H9 (cell line): ENCODE measurements at regions not wholly inside any gene's neighbourhood (a gene's known extent, or its start where the extent isn't known, plus 50 kb on each side); places are given as distances from the start of the nearest gene placed in this dataset.

Experiments used
- DNase-seq: peaks from one replicate; pipeline ENCODE4 v3.0.0-alpha.2; 2017
- H2AFZ ChIP-seq: one replicate; pipeline ENCODE4 v1.6.1; 2013; ENCODE audit warnings: mild to moderate bottlenecking, low read length, control low read depth, moderate library complexity
- H2AK5ac ChIP-seq: 2 replicates; pipeline ENCODE4 v1.6.1; 2013; ENCODE audit warnings: low read length, control low read depth, mixed read lengths; ENCODE audit not compliant: insufficient read length
- H2BK120ac ChIP-seq: one replicate; pipeline ENCODE4 v1.6.1; 2013; ENCODE audit warnings: low read depth, mild to moderate bottlenecking, low read length, control low read depth, inconsistent platforms; ENCODE audit not compliant: poor library complexity, severe bottlenecking
- H2BK12ac ChIP-seq: 2 replicates; pipeline ENCODE4 v1.6.1; 2013; ENCODE audit warnings: low read length, control low read depth, mixed read lengths, low read depth; ENCODE audit not compliant: insufficient read length
- H2BK15ac ChIP-seq: 2 replicates; pipeline ENCODE4 v1.6.1; 2013; ENCODE audit warnings: low read depth, low read length, control low read depth
- H2BK20ac ChIP-seq: one replicate; pipeline ENCODE4 v1.6.1; 2013; ENCODE audit warnings: low read depth, mild to moderate bottlenecking, low read length, control low read depth, inconsistent platforms; ENCODE audit not compliant: poor library complexity, severe bottlenecking
- H2BK5ac ChIP-seq: 2 replicates; pipeline ENCODE4 v1.6.1; 2013; ENCODE audit warnings: low read length, control low read depth, mixed read lengths; ENCODE audit not compliant: insufficient read length
- H3K14ac ChIP-seq: 2 replicates; pipeline ENCODE4 v1.6.1; 2013; ENCODE audit warnings: low read length, control low read depth; ENCODE audit not compliant: insufficient read depth
- H3K18ac ChIP-seq: 2 replicates; pipeline ENCODE4 v1.6.1; 2013; ENCODE audit warnings: low read depth, mild to moderate bottlenecking, mixed read lengths, low read length, control low read depth; ENCODE audit not compliant: insufficient read length
- H3K23ac ChIP-seq: 2 replicates; pipeline ENCODE4 v1.6.1; 2013; ENCODE audit warnings: low read length, control low read depth, mixed read lengths, low read depth; ENCODE audit not compliant: insufficient read length
- H3K23me2 ChIP-seq: 2 replicates; pipeline ENCODE4 v1.6.1; 2013; ENCODE audit warnings: low read depth, mild to moderate bottlenecking, mixed read lengths, low read length, control low read depth; ENCODE audit not compliant: insufficient read length, poor library complexity, severe bottlenecking
- H3K27ac ChIP-seq: 2 replicates; pipeline ENCODE4 v1.5.1; 2013; ENCODE audit warnings: low read length, control low read depth, mixed read lengths, low read depth; ENCODE audit not compliant: insufficient read length
- H3K27me3 ChIP-seq: 2 replicates; pipeline ENCODE4 v1.6.1; 2013; ENCODE audit warnings: low read length, control low read depth, inconsistent platforms; ENCODE audit not compliant: insufficient read depth
- H3K4ac ChIP-seq: 2 replicates; pipeline ENCODE4 v1.6.1; 2013; ENCODE audit warnings: low read depth, mild to moderate bottlenecking, control low read depth, inconsistent platforms, low read length, moderate library complexity
- H3K4me1 ChIP-seq: 2 replicates; pipeline ENCODE4 v1.6.1; 2013; ENCODE audit warnings: low read length, control low read depth, inconsistent platforms; ENCODE audit not compliant: insufficient read depth
- H3K4me2 ChIP-seq: 2 replicates; pipeline ENCODE4 v1.6.1; 2013; ENCODE audit warnings: low read length, control low read depth, mixed read lengths; ENCODE audit not compliant: insufficient read length, insufficient read depth
- H3K56ac ChIP-seq: 2 replicates; pipeline ENCODE4 v1.6.1; 2013; ENCODE audit warnings: low read depth, mild to moderate bottlenecking, mixed read lengths, low read length, control low read depth; ENCODE audit not compliant: insufficient read length
- H3K79me1 ChIP-seq: 2 replicates; pipeline ENCODE4 v1.6.1; 2013; ENCODE audit warnings: low read depth, mild to moderate bottlenecking, moderate library complexity, low read length, control low read depth, inconsistent platforms; ENCODE audit not compliant: insufficient read depth, poor library complexity, severe bottlenecking
- H3K79me2 ChIP-seq: 2 replicates; pipeline ENCODE4 v1.6.1; 2013; ENCODE audit warnings: low read length, control low read depth, inconsistent platforms; ENCODE audit not compliant: insufficient read depth
- H3K9ac ChIP-seq: 2 replicates; pipeline ENCODE4 v1.6.1; 2013; ENCODE audit warnings: low read length, control low read depth, mixed read lengths; ENCODE audit not compliant: insufficient read length; ENCODE audit errors: extremely low read depth
- H3K9me3 ChIP-seq: one replicate; pipeline ENCODE4 v1.6.1; 2013; ENCODE audit warnings: low read depth, low read length, inconsistent platforms; ENCODE audit not compliant: control insufficient read depth
- H3T11ph ChIP-seq: one replicate; pipeline ENCODE4 v1.6.1; 2013; ENCODE audit warnings: mild to moderate bottlenecking, low read length, control low read depth, inconsistent platforms
- H4K20me1 ChIP-seq: one replicate; pipeline ENCODE4 v1.6.1; 2013; ENCODE audit not compliant: control insufficient read depth, insufficient read length, insufficient read depth
- H4K5ac ChIP-seq: 2 replicates; pipeline ENCODE4 v1.6.1; 2013; ENCODE audit warnings: low read depth, mild to moderate bottlenecking, mixed read lengths, low read length, control low read depth; ENCODE audit not compliant: insufficient read length
- H4K8ac ChIP-seq: replicated peaks from 2 replicates; pipeline ENCODE4 v1.6.1; 2013; ENCODE audit warnings: low read length, control low read depth, mixed read lengths, low read depth; ENCODE audit not compliant: insufficient read length
- H4K91ac ChIP-seq: 2 replicates; pipeline ENCODE4 v1.6.1; 2013; ENCODE audit warnings: low read depth, mild to moderate bottlenecking, moderate library complexity, mixed read lengths, low read length, control low read depth; ENCODE audit not compliant: insufficient read length
- H3K27ac Mint-ChIP-seq, 3 experiments: 2 replicates in 2 of 3; 3 replicates in 1 of 3; pipeline ENCODE4 v1.8.0; 2020 to 2021; ENCODE audit warnings: mixed read lengths in 3 of 3, mild to moderate bottlenecking in 1 of 3, moderate library complexity in 1 of 3
- H3K27me3 Mint-ChIP-seq: 2 replicates; pipeline ENCODE4 v1.8.0; 2021; ENCODE audit warnings: low read depth, mild to moderate bottlenecking, moderate library complexity, mixed read lengths
- H3K36me3 Mint-ChIP-seq, 3 experiments: 2 replicates in 2 of 3; 3 replicates in 1 of 3; pipeline ENCODE4 v1.8.0; 2020 to 2021; ENCODE audit warnings: low read depth in 3 of 3, mixed read lengths in 3 of 3; ENCODE audit not compliant: insufficient read depth in 1 of 3
- H3K4me1 Mint-ChIP-seq, 2 experiments: 2 replicates each; pipeline ENCODE4 v1.8.0; 2020; ENCODE audit warnings: mixed read lengths in 2 of 2
- H3K4me3 Mint-ChIP-seq, 2 experiments: 2 replicates in 1 of 2; 3 replicates in 1 of 2; pipeline ENCODE4 v1.8.0; 2020 to 2021; ENCODE audit warnings: mild to moderate bottlenecking in 2 of 2, mixed read lengths in 2 of 2, moderate library complexity in 1 of 2
- H3K9me3 Mint-ChIP-seq, 2 experiments: 2 replicates in 1 of 2; 3 replicates in 1 of 2; pipeline ENCODE4 v1.8.0; 2020; ENCODE audit warnings: mild to moderate bottlenecking in 2 of 2, mixed read lengths in 2 of 2, moderate library complexity in 1 of 2
- WGBS: extraction: QIAGEN DNeasy Blood & Tissue Kit; methylation state at CpG from one replicate; pipeline ENCODE4 v1.1.7; 2013; ENCODE audit warnings: missing lambda C conversion rate, low lambda C conversion rate, mixed read lengths; ENCODE audit not compliant: insufficient read length; ENCODE audit errors: extremely low coverage; 5-methylcytosine and 5-hydroxymethylcytosine counted together
- TF ChIP-seq, protein P1 (sequence below): fragments of 200-600 bp; sonication (generic); conservative IDR thresholded peaks from 3 replicates; pipeline ENCODE4 v1.8.0; 2021; ENCODE audit warnings: antibody characterized with exemption, mild to moderate bottlenecking

DNA sequence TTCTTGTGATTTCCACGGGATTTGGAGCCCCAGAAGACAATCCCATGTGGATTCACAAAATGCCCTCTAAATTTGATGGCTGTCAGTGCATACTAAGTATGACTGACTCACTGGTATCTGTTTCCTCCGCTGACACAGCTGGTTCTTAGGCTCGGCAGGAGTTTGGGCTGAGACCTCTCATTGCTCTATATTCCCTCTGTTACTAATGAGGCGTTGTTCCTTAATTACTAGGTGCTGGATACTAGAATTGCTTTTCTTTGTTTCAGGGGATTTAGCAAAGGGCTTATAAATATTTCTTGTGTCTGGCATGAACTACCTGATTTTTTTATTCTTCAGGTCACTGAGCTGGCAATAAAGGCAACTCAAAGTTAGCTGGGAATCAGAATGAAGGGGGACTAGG lies 53.2 kb upstream of the EHF start:
- H2BK15ac ChIP-seq, result no peak overlapping the region
- Mint-ChIP-seq H3K4me1 (peaks cover 18 to 20% of the 10 kb centered on the region in 2 experiments), H3K36me3 (no peaks in the 10 kb centered on the region), H3K27me3 (peaks cover 5% of the 10 kb centered on the region; the same call in 1 of the 2 replicates), H3K4me3 (no peak overlapping the region), H3K27ac (no peak overlapping the region), H3K9me3 (no peaks in the 10 kb centered on the region)
- no peak overlapping the region for H2BK5ac ChIP-seq
- H3K14ac ChIP-seq, result no peak overlapping the region
- H3K79me1 ChIP-seq, result no peaks in the 10 kb centered on the region
- H3K27me3 ChIP-seq, result no peaks in the 10 kb centered on the region
- no peaks in the 10 kb centered on the region for H3K23me2 ChIP-seq
- H3K56ac ChIP-seq, result no peak overlapping the region
- H4K8ac ChIP-seq, result no peak overlapping the region
- no peak overlapping the region for H2BK12ac ChIP-seq
- H3T11ph ChIP-seq, result no peak overlapping the region
- no peak overlapping the region for H4K5ac ChIP-seq
- H3K4me1 ChIP-seq, result no peaks in the 10 kb centered on the region
- no peak overlapping the region for H2BK120ac ChIP-seq
- H3K18ac ChIP-seq, result no peak overlapping the region
- H3K23ac ChIP-seq, result no peak overlapping the region
- DNase-seq, result no peak
- H3K27ac ChIP-seq, result no peak overlapping the region
- WGBS, result no CpG with 5 or more reads among the region's 4 CpGs
- no peaks in the 10 kb centered on the region for H4K20me1 ChIP-seq
- TF ChIP-seq, protein P1, sequence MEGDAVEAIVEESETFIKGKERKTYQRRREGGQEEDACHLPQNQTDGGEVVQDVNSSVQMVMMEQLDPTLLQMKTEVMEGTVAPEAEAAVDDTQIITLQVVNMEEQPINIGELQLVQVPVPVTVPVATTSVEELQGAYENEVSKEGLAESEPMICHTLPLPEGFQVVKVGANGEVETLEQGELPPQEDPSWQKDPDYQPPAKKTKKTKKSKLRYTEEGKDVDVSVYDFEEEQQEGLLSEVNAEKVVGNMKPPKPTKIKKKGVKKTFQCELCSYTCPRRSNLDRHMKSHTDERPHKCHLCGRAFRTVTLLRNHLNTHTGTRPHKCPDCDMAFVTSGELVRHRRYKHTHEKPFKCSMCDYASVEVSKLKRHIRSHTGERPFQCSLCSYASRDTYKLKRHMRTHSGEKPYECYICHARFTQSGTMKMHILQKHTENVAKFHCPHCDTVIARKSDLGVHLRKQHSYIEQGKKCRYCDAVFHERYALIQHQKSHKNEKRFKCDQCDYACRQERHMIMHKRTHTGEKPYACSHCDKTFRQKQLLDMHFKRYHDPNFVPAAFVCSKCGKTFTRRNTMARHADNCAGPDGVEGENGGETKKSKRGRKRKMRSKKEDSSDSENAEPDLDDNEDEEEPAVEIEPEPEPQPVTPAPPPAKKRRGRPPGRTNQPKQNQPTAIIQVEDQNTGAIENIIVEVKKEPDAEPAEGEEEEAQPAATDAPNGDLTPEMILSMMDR, result no peak
- H3K9me3 ChIP-seq, result no peaks in the 10 kb centered on the region
- no peak overlapping the region for H3K4me2 ChIP-seq
- no peak overlapping the region for H3K9ac ChIP-seq
- no peak overlapping the region for H2BK20ac ChIP-seq
- no peak overlapping the region for H3K4ac ChIP-seq
- H4K91ac ChIP-seq, result no peak overlapping the region
- H3K79me2 ChIP-seq, result no peaks in the 10 kb centered on the region
- no peak overlapping the region for H2AFZ ChIP-seq
- H2AK5ac ChIP-seq, result no peak overlapping the region
